ENCODE measurements at regions not wholly inside any gene's neighbourhood (a gene's known extent, or its start where the extent isn't known, plus 50 kb on each side); places are given as distances from the start of the nearest gene placed in this dataset.

GRCh38 chr6:97702248-97702647, 419.2 kb upstream of the MMS22L start:
- no peaks in the 10 kb centered on the region for H3K9me3 ChIP-seq
- DNase-seq (no peak), ATAC-seq (no peak)
- H3K36me3 ChIP-seq (ENCODE audit: low read depth) = no peaks in the 10 kb centered on the region
- H3K4me3 ChIP-seq = no peak overlapping the region
- intact Hi-C loops (cut with DNase I, micrococcal nuclease) = no loop called here
- TF ChIP-seq CTCF (IDR thresholded peaks at IDR 0.05) = no peak
- H3K4me1 ChIP-seq (ENCODE audit: low read depth) = no peaks in the 10 kb centered on the region

- H3K4me3 ChIP-seq = no peak overlapping the region
- ATAC-seq (no peak), DNase-seq (no peak)
- H3K36me3 ChIP-seq (ENCODE audit: low read depth) = no peaks in the 10 kb centered on the region
- H3K4me1 ChIP-seq (ENCODE audit: low read depth) = no peaks in the 10 kb centered on the region
- intact Hi-C loops (cut with DNase I, micrococcal nuclease) = no loop called here
- TF ChIP-seq CTCF (IDR thresholded peaks at IDR 0.05) = no peak
- no peaks in the 10 kb centered on the region for H3K9me3 ChIP-seq
These were observed 420.6 kb upstream of the MMS22L start for GRCh38 chr6:97703661-97704060.

GRCh38 chr6:97705568-97705967, 422.6 kb upstream of the MMS22L start:
- intact Hi-C loops (cut with DNase I, micrococcal nuclease) = no loop called here
- no peaks in the 10 kb centered on the region for H3K9me3 ChIP-seq
- H3K4me1 ChIP-seq (ENCODE audit: low read depth) = no peaks in the 10 kb centered on the region
- no peak overlapping the region for H3K4me3 ChIP-seq
- no peak for ATAC-seq
- H3K36me3 ChIP-seq (ENCODE audit: low read depth) = no peaks in the 10 kb centered on the region
- no peak for DNase-seq
- no peak for TF ChIP-seq CTCF (IDR thresholded peaks at IDR 0.05)

GRCh38 chr6:97712751-97713150, 429.7 kb upstream of the MMS22L start:
- Histone ChIP-seq H3K4me1 (ENCODE audit: low read depth) (no peaks in the 10 kb centered on the region), H3K9me3 (no peaks in the 10 kb centered on the region), H3K4me3 (no peak overlapping the region), H3K36me3 (ENCODE audit: low read depth) (no peaks in the 10 kb centered on the region)
- no peak for TF ChIP-seq CTCF (IDR thresholded peaks at IDR 0.05)
- intact Hi-C loops (cut with DNase I, micrococcal nuclease) = no loop called here
- DNase-seq (no peak), ATAC-seq (no peak)

- intact Hi-C loops (cut with DNase I, micrococcal nuclease) = no loop called here
- no peak overlapping the region for H3K4me3 ChIP-seq
- no peaks in the 10 kb centered on the region for H3K4me1 ChIP-seq (ENCODE audit: low read depth)
- H3K9me3 ChIP-seq = no peaks in the 10 kb centered on the region
- DNase-seq (no peak), ATAC-seq (no peak)
- TF ChIP-seq CTCF (IDR thresholded peaks at IDR 0.05) = no peak
- no peaks in the 10 kb centered on the region for H3K36me3 ChIP-seq (ENCODE audit: low read depth)
These were observed 431.8 kb upstream of the MMS22L start for GRCh38 chr6:97714772-97715171.

- H3K36me3 ChIP-seq (ENCODE audit: low read depth) = no peaks in the 10 kb centered on the region
- H3K9me3 ChIP-seq = no peaks in the 10 kb centered on the region
- TF ChIP-seq CTCF (IDR thresholded peaks at IDR 0.05) = no peak
- no peaks in the 10 kb centered on the region for H3K4me1 ChIP-seq (ENCODE audit: low read depth)
- DNase-seq (no peak), ATAC-seq (no peak)
- intact Hi-C loops (cut with DNase I, micrococcal nuclease) = no loop called here
- H3K4me3 ChIP-seq = no peak overlapping the region
These were observed 434.1 kb upstream of the MMS22L start for GRCh38 chr6:97717086-97717485.
